HG02981 (cell line): ENCODE measurements at regions not wholly inside any gene's neighbourhood (a gene's known extent, or its start where the extent isn't known, plus 50 kb on each side); places are given as distances from the start of the nearest gene placed in this dataset.
A peak's percentile ranks its signal among the peaks of the same experiment; 100 is the strongest.
"Not testable (repeated sequence)": the region's sequence is repeated elsewhere in the genome, so short reads cannot be mapped to it uniquely, and the experiment has no call there.

Experiments used
- ATAC-seq: cut with Tn5 transposase; IDR thresholded peaks from one replicate; pipeline ENCODE4 v1.9.1; 2021; ENCODE audit warnings: mild to moderate bottlenecking, moderate library complexity; ENCODE audit not compliant: unreplicated experiment

DNA sequence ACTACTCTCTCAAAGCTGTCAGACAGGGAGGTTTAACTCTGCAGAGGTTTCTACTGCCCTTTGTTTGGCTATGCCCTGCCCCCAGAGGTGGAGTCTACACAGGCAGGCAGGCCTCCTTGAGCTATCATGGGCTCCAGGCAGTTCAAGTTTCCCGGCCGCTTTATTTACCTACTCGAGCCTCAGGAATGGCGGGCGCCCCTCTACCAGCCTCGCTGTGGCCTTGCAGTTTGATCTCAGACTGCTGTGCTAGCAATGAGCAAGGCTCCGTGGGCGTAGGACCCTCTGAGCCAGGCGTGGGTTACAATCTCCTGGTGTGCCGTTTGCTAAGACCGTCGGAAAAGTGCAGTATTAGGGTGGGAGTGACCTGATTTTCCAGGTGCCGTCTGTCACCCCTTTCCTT lies 124.3 kb downstream of the PTCHD1 start:
- ATAC-seq: not testable (repeated sequence)

DNA sequence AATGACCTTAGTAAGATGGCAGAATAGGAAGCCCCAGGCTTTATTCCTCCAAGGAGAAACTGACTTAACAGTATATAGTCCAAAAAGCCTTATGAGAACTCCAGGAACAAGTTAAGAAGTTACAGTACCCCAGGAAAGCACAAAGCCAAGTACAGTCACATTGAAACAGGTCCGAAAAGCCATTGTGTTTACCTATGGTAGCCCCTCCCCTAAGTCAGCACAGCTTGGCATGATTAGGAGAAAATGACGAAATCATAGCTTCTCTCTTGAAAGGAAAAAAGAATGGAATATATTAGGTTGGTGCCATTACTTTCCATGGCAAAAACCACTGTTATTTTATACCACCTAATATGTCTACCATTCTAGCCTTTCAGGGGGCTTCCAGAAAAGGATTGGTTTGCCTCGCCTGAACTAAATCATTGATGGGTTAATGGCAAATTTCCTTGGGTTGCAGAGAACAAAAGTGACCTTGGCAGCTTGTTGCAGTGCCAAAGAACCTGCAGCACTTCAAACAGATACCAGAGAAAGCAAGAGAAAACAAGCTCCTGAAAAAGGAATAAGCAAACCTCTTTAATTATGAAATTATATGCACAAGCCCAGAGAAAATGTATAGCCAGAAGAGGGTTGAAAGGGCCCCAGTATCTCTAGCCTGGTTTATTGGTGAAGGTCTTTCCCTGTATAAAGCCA lies 130.6 kb downstream of the PTCHD1 start:
- no peak for ATAC-seq

DNA sequence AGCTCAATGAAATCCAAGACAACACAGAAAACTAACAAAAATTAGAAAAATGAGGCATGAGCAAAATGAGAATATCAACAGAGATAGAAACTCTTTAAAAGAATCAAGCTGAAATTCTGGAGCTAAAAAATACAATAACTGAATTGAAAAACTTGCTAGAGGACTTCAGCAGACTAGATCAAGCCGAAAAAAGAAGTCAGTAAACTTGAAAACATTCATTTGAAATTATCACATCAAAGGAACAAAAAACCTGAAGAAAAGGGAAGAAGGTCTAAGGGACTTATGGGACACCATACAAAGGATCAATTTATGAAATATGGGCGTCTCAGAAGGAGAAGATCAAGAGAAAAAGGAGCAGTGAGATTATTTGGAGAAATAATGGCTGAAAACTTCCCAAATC lies 131.3 kb downstream of the PTCHD1 start:
- ATAC-seq: no peak

DNA sequence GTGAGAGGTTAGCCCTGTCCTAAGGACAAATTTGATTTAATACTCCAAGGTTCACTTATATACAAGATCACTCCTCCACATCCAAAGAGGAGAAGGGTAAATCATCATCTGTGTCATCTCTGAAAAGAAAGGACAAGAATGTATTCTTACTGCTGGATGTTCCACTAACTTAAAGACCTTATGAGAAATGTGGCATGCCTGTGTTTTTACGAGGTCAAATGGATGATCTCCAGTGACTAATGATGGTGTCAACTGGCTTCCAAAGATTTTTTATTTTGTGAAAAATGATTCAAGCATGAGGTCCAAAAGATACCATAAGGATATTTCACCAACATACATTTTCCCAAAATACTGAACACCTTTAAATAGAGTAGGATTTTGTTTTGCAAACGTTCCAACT lies 143.4 kb downstream of the PTCHD1 start:
- ATAC-seq: no peak

DNA sequence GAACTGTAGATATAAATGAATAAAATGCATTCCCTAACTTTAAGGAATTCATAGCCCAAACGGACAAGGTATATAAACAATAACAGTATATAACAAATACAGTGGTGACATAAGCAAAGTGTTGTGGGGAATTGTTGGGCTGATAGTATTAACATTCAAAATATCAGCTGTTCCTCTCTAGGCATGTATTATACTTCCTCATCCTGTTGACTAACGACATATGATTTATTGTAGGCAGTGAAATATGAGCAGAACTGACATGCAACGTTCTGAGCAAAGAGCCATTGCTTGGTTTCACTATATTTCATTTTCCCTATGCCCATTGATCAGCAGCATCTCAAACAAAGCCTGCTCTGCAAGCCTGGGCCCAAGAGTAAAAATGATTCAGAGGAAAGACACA lies 143.9 kb downstream of the PTCHD1 start:
- no peak for ATAC-seq

DNA sequence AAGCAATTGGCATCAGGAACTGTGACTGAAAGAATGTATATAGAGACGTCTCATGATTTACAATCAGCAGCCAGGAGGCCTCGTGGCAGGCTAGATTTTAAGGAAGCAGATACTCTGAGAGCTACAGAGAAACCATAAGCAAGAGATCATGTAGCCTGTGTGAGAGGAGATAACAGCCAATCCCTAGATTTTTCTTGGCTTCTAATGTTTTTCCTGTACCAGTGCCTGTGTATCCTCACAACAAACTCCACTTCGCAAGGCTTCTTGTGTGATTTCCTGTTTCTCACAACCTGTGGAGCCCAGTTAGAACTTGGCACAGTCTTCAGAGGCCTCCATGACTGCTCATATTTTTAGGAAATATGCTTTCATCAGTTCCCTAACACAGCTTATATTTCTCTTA lies 147.9 kb downstream of the PTCHD1 start:
- no peak for ATAC-seq

DNA sequence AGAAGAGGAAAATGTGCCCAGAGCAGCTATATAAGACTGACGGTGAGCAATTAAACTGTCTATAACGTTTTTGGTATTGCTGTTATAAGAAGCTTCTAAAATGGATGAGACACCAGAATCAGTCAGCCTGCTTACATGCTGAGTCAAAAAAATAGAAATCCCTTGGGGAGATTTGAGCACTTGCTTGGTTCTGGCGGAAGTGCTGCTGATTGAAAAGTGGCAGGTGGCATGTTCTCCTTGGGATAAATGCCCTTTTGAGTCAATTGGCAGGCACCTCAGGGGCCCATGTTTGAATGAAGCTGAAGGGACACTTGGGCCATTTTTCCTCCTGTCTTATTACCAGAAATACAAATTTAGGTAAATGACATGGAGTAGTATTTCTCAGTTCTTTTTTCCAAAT lies 148.7 kb downstream of the PTCHD1 start:
- ATAC-seq: no peak

DNA sequence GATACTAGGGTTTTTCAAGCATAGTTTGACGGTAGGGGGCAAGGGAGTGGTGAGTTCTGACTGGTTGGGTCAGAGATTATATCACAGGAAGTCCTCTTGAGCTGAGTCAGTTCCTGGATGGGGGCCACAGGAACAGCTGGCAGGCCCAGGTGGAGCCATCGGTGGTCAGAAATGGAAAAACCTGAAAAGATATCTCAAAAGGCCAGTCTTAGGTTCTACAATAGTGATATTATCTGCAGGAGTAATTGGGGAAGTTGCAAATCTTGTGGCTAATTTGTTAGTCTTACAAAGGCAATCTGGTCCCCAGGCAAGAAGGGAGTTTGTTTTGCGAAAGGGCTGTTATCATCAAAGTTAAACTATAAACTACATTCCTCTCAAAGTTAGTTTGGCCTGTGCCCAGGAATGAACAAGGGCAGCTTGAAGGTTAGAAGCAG lies 159.3 kb downstream of the PTCHD1 start:
- peak; percentile 77 for ATAC-seq

DNA sequence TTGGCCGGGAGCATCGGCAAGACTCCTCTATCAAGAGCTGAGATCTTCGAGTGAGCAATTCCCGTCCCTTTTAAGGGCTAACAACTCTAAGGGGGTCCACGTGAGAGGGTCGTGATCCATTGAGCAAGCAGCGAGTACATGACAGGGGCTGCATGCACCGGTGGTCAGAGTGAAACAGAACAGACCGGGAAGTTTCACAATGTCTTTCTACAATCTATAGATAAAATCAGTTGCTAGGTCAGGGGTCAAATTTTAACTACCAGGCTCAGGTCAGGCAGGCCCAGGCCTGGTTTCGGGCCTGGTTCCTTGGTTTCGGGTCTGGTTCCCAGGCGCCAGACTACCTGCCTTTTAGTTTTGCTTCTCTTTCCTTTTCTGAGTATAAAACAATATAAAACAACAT lies 160.1 kb downstream of the PTCHD1 start:
- no peak for ATAC-seq

DNA sequence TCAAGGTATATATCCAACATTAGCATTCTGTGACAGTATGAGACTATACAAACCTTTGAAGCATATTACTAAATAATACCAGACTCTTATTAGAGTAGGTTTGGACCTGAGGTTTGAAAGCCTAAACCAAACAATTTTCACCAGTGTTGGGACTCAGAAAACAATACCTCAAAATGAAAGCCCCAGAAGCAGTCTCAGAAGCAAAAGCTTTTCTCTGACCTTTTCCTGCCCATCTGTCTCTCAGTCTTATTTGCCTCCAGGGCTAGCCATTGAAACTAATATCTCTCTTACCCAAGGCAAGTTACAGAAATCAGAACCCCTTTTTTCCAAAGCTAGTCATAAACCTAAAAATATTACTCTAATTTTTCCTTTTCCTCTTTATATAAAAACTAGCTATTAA lies 163.3 kb downstream of the PTCHD1 start:
- no peak for ATAC-seq

DNA sequence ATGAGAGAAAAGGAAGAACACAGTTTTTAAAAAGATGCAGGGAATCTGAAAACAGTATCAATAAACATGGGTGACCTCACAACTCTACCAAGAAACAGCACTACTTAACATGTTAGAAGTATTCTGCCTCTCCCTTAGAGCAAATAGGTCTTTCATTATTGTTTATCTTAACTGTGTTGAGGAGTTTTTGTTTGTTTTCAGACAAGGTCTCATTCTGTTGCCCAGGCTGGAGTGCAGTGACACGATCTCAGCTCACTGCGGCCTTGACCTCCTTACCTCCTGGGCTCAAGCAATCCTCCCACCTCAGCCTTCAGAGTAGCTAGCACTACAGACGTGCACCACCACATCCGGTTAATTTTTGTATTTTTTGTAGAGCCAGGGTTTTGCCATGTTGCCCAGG lies 165.3 kb upstream of the PRDX4 start:
- ATAC-seq: no peak

DNA sequence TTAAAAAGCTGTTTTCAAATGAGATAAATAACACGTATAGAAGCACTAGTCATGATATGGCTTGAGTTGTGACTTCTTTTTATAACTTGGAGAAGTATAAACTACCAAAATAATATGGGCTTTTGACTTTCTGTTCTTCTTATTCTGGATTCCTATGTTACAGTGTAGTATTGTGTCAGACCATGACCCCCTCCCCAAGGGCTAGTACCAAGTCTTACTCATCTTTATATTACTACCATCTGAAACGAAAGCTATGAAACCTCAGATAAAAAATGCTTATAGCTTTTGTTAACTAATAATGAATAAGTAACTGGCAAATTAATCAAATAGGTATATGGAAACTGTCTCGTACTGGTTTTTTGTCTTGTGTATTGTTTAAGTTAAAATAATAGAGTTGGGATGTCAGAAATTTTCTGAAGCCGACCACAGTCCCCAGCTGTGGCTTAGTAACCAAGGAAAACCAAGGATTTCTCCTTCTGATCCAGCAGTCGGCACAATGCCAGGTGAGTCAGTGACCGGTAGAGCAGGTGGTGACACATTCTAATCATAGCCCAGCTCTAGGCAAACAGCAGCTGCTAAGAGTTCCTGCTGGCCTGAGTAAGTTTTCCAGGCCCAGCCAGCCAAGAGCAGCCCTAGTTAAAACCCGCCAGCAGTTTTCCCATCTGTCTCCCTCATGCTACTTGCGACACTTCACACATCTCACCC lies 163.3 kb upstream of the PRDX4 start:
- no peak for ATAC-seq

DNA sequence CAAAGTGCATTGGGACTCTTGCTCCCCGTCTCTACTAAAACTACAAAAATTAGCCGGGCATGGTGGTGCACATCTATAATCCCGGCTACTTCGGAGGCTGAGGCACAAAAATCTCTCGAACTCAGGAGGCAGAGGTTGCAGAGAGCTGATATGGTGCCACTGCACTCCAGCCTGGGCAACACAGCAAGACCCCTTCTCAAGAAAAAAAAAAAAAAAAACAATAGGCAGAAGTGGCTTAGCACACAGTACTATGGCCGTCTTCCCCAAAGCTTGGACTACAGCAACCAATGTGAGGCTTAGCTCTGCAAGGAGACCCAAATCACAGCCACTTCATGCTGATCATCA lies 162.8 kb upstream of the PRDX4 start:
- ATAC-seq: no peak

DNA sequence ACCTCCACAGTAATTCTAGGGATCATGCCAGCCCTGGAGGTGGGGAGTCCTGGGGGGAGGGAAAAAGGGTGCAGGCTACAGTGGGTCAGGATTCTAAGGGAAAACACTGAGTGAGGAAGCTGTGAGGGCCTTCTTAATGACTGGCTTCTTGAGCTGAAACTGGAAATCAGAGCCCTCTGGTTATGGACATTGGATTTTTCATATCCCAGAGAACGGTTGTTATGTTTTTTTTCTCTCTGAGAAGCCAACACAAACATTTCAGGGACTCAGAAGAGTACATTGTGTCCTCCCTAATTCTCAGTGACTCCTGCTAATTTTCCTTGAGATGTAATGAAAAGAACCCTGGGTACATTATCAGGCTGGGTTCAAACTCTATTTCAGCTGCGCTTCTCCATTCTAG lies 162.4 kb upstream of the PRDX4 start:
- ATAC-seq: no peak

DNA sequence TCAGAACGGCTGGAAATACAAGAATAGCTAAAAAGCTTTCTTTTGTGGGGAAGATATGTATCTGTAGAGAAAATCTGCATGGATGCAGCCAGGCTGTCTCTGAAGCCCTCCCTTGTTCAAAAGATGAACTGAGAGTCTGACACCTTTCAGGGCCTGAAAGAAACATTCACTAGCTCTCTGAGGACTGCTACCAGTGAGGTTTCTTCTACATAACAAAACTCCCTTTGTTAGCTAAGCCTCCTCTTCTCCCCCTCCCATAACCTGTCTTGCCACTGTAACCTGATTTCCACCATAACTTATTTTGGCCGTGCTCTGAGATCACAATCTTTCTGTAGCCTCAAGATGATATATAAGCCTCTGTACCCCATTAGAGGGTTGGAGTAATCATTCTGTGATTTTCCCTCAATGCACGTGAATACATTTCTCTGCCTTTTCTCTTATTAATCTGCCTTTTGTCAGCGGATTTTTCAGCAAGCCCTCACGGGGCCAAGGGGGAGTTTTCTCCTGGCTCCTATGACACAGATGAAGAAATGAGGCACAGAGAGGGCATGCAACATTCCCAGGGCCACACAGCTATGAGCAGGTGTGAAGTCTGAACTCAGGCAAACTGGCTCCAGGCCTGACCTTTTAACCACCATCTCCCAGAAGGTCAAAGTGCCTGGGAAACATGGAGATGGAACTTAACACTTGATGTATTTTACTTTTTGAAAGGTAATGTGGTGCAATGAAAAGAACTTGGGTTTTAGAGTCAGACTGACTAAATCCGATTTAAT lies 161.6 kb upstream of the PRDX4 start:
- no peak for ATAC-seq

DNA sequence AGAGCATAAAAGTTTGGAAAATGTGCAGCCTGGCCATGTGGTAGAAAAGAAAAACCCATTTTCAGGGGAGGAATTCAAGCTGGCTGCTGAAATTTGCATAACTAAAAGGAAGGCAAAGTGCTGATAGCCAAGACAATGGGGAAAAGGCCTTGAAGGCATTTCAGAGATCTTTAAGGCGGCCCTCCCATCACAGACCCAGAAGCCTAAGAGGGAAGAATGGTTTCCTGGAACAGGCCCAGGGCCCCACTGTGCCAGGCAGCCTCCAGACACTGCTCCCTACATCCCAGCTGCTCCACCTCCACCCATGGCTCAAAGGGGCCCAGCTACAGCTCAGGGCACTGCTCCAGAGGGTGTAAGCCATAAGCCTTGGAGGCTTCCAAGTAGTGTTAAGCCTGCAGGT lies 158.0 kb upstream of the PRDX4 start:
- ATAC-seq: no peak

DNA sequence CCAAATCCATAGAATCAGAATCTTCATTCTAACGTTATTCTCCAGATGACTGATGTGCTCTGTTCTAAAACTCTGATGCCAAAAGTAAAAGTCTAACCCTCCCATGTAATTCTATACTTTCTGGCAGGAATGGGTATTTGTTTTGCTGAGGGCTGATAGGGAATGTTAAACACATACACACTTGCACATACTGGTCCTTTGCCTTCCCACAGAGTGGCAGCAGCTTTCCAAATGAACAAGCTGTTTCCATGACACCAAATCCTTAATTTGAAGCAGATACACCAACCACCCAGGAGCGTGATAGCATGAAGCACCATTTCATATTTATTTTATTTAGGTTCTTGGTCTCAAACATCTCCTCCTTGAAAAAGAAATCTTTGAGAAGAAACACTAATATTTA lies 155.5 kb upstream of the PRDX4 start:
- ATAC-seq: no peak

DNA sequence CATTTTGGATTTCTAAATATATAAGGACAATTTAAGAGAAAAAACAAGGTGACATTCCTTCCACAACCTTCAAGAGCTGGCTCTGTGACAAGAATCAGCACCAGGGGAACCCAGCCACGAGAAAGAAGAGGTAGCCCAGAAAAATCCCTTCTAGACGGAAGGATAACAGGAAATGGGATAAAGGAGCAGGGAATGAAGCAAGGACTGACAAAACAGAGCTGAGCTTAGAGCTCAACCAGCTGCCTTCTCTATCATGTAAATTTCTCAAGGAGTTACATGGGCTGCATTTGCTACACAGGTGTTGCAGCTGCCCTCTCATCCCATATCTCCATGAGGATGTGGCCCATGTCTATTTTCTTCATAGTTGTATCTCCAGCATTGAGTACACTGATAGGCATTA lies 154.2 kb upstream of the PRDX4 start:
- ATAC-seq: no peak

DNA sequence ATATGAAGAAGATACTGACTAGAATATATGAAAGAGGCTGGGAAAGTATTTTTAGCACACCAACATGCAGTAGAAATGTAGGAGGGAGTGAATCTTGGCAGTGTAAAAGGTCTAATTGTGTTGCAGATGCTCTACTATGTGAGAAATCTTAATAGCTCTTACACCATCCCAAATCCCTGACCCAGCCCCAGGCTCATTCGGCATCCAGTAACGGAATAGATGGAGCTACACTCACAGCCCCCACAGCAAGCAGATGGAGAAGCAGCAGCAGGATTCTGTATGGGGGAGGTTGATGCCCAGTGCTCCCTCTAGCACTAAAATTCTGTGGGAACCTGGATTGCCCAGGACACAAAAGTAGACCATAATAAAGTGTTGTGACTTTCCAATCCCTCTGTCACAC lies 153.2 kb upstream of the PRDX4 start:
- no peak for ATAC-seq

DNA sequence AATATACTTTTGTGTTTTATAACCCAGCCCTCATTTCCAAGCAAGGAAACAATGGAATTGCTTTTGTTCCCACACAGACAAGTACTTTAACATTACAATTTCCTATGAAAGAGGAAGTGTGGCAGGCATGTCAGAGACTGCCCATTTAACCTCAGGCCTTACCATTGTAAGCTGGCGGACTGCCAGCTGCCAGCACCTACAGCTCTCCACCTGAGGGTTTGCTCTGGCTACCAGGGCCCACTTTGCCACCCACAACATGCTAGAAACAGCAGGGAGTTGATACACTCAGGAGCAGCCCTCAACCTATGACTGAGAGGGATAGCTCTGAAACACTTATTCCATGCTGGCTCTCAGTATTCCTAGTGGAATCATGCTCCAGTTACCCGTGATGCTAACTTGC lies 152.3 kb upstream of the PRDX4 start:
- ATAC-seq: no peak

DNA sequence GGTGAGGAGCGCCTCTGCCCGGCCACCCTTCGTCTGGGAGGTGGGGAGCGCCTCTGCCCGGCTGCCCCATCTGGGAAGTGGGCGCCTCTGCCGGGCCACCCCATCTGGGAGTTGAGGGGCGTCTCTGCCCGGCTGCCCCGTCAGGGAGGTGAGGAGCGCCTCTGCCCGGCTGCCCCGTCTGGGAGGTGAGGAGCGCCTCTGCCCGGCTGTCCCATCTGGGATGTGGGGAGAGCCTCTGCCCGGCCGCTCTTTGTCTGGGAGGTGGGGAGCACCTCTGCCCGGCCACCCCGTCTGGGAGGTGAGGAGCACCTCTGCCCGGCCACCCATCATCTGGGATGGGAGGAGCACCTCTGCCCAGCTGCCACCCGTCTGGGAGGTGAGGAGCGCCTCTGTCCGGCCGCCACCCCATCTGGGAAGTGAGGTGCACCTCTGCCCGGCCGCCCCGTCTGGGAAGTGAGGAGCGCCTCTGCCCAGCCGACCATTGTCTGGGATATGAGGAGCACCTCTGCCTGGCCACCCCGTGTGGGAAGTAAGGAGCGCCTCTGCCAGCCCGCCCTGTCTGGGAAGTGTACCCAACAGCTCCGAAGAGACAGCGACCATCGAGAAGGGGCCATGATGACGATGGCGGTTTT lies 144.2 kb upstream of the PRDX4 start:
- not testable (repeated sequence) for ATAC-seq

DNA sequence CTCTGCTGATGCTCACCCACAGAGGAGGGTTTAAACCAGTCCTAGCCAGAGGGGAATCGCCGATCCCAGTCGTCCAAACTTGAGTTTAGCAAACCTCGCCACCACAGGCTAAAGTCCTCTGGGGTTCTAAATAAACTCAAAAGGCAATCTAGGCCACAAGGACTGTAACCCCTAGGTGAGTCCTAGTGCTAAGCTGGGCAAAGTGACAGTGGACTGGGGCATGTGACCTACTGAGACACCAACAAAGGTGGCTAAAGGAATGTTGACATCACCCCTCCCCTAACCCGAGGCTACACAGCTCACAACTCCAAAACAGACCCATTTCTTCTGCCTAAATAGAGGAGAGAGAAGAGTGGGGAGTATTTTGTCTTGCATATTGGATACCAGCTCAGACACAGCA lies 142.8 kb upstream of the PRDX4 start:
- ATAC-seq: no peak
